Colonic mucosa (tissue), 4 donors: ENCODE measurements at regions not wholly inside any gene's neighbourhood (a gene's known extent, or its start where the extent isn't known, plus 50 kb on each side); places are given as distances from the start of the nearest gene placed in this dataset.

Experiments used
- DNase-seq: peaks from one replicate; pipeline ENCODE4 v3.0.0-alpha.2; 2020
- H3K27ac ChIP-seq: fragments of 200-600 bp; one replicate; pipeline ENCODE4 v1.8.0; 2021
- H3K27me3 ChIP-seq: fragments of 200-600 bp; one replicate; pipeline ENCODE4 v1.8.0; 2021
- H3K36me3 ChIP-seq: fragments of 200-600 bp; one replicate; pipeline ENCODE4 v1.8.0; 2021
- H3K4me1 ChIP-seq: fragments of 200-600 bp; one replicate; pipeline ENCODE4 v1.8.0; 2021; ENCODE audit warnings: mild to moderate bottlenecking
- H3K4me3 ChIP-seq: fragments of 200-600 bp; one replicate; pipeline ENCODE4 v1.8.0; 2021
- H3K9ac ChIP-seq, 2 donors: one replicate each; pipeline ENCODE4 v1.7.0; 2013; ENCODE audit warnings: control low read depth in 2 of 2, low read depth in 2 of 2, low read length in 2 of 2
- H3K9me3 ChIP-seq: fragments of 200-600 bp; one replicate; pipeline ENCODE4 v1.8.0; 2021
- intact Hi-C: fragments of 100-400 bp; cut with DNase I; formaldehyde crosslinking; loops from one replicate; pipeline ENCODE4 v1.14.1; 2022
- TF ChIP-seq, protein P1 (sequence below): fragments of 200-600 bp; IDR thresholded peaks from one replicate; pipeline ENCODE4 v1.8.0; 2022; ENCODE audit warnings: antibody characterized with exemption, mild to moderate bottlenecking
- donor health status: healthy.
- donor health status: DM: no; HTN: no; CAD: no.
- donor health status: DM: no; HTN: no; CAD: no.

DNA sequence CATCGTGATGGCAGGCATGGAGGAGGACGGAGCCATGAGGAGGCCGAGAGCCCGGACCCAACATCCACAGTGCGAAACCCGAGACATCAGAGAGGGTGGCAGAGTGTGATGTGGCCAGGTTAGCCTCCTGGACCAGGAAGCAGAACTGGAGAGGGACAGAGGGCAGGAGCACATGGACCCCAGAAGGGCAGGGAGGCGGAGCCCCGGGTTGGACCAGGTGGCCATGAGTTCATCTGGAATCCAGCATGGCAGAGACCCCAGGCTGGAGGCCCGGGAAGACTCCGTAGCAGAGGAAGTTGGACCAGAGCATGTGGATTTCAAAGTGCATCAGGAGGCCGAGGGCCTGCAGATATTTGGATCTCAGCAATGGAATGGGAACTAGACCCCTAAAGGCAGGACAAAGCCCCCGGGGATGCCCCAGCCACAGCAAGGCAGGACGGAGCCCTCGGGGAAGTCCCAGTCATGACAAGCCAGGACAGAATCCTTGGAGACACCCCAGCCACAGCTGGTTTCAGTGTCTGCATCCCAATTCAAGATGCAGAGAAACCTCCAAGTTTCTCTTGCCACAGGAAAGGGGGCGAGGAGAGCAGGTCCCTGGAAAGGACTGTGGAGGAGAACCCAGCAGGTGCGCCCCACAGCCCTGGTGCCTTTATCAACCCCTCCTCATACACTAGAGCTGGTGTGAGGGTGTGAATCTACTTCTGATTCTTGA, 1393.4 kb downstream of the BRD1 start:
- Histone ChIP-seq H3K9me3 (no peaks in the 10 kb centered on the region), H3K36me3 (no peaks in the 10 kb centered on the region), H3K27ac (no peak overlapping the region), H3K9ac (no peak overlapping the region), H3K4me1 (no peaks in the 10 kb centered on the region), H3K27me3 (no peaks in the 10 kb centered on the region), H3K4me3 (no peak overlapping the region)
- intact Hi-C loops = no loop called here
- no peak for DNase-seq
- TF ChIP-seq, protein P1, sequence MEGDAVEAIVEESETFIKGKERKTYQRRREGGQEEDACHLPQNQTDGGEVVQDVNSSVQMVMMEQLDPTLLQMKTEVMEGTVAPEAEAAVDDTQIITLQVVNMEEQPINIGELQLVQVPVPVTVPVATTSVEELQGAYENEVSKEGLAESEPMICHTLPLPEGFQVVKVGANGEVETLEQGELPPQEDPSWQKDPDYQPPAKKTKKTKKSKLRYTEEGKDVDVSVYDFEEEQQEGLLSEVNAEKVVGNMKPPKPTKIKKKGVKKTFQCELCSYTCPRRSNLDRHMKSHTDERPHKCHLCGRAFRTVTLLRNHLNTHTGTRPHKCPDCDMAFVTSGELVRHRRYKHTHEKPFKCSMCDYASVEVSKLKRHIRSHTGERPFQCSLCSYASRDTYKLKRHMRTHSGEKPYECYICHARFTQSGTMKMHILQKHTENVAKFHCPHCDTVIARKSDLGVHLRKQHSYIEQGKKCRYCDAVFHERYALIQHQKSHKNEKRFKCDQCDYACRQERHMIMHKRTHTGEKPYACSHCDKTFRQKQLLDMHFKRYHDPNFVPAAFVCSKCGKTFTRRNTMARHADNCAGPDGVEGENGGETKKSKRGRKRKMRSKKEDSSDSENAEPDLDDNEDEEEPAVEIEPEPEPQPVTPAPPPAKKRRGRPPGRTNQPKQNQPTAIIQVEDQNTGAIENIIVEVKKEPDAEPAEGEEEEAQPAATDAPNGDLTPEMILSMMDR = no peak

DNA sequence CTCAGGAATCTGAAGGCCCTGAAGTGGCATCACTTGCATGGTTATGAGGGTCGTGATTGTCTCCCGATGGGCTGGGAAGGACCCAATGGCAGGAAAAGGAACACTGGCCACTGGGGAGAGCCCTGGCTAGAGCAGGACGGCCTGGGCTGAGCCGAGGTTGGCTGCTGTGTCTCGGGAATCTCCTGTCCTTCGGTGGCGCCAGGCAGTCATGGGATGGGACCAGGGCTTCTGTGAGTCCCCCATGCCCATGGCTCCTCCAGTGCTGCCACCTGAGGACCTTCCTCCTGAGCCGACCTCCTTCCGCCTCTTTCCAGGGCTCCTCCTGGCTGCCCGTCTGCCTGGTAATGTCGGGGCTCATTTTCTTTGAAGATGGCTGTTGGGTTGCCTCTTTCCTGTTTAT, 1394.0 kb downstream of the BRD1 start:
- TF ChIP-seq, protein P1 = no peak
- Histone ChIP-seq H3K9me3 (no peaks in the 10 kb centered on the region), H3K4me1 (no peaks in the 10 kb centered on the region), H3K9ac (no peak overlapping the region), H3K36me3 (no peaks in the 10 kb centered on the region), H3K4me3 (no peak overlapping the region), H3K27me3 (no peaks in the 10 kb centered on the region), H3K27ac (no peak overlapping the region)
- no peak for DNase-seq
- intact Hi-C loops = no loop called here

DNA sequence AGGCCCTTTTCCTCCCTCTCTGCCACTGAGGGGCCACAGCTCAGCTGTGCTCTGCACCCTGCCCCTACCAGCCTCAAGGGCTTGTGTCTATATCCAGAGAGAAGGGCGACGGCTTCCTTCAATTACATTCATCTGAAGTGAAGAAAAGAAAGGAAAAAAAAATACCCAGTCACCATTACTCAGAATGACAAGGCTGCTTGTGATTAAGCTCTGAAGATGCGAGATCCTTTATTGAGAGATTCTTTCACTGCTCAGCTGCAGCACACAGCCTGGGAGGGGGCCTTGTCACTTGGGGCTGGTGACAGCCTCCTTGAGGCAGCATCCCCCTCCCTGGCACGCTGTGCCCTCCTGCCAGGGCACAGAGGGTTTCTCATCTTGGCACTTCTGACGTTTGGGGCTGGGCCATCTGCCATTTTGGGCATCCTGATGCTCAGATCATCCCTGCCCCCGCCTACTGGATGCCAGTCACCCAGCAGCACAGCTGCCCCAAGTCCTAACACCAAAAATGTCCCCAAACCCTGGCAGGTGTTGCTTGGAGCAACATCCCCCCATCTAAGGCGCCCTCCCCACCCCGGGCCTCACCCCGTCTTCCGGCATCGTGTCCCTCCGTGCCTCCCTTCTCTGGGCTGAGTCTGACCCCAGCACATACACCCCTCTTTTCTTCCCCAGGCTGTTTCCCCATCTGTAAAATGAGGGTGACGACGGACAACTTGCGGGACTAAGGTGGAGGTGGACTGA, 1394.7 kb downstream of the BRD1 start:
- DNase-seq = no peak
- Histone ChIP-seq H3K27me3 (no peaks in the 10 kb centered on the region), H3K4me1 (no peaks in the 10 kb centered on the region), H3K4me3 (no peak overlapping the region), H3K36me3 (no peaks in the 10 kb centered on the region), H3K9me3 (no peaks in the 10 kb centered on the region), H3K9ac (no peak overlapping the region), H3K27ac (no peak overlapping the region)
- intact Hi-C loops = no loop called here
- TF ChIP-seq, protein P1 = no peak

DNA sequence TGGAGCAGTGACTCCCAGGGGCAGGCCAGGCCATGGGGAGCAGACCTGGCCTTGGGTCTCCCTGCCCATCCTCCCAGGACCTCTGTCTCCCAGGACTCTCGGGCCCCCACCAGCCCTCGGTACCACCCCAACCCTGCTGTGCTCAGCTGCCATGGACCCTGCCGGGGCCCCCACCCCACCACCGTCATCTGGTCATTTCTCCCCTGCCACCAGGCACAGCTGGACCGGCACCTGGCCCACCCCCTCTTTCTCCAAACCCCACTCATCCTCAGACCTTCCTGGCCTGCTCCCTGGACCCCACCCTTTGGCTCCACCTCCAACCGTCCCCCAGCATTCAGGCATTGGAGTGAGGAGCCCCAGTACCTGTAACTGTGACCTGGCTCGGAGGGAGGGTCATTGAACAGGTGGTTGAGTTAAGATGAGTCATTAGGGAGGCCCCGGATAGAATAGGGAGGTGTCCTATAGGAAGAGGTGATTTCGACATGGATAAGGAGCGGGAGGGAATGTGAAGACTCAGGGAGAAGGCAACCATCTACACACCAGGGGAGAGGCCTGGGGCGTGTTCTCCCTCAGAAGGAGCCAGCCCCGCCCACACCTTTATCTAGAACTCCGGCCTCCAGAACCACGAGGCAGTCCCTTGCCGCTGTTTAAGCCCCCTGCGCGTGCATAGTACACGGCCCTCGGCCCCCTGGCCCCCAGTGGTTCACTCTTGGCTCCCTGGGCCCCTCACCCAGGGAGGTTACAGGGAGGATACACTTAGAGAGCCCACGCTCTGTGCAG, 1395.9 kb downstream of the BRD1 start:
- no peaks in the 10 kb centered on the region for H3K9me3 ChIP-seq
- no peaks in the 10 kb centered on the region for H3K36me3 ChIP-seq
- H3K27me3 ChIP-seq = no peaks in the 10 kb centered on the region
- no peak overlapping the region for H3K9ac ChIP-seq
- no peak overlapping the region for H3K4me3 ChIP-seq
- H3K27ac ChIP-seq = no peak overlapping the region
- intact Hi-C loops = no loop called here
- no peaks in the 10 kb centered on the region for H3K4me1 ChIP-seq
- no peak for DNase-seq
- TF ChIP-seq, protein P1 = no peak

DNA sequence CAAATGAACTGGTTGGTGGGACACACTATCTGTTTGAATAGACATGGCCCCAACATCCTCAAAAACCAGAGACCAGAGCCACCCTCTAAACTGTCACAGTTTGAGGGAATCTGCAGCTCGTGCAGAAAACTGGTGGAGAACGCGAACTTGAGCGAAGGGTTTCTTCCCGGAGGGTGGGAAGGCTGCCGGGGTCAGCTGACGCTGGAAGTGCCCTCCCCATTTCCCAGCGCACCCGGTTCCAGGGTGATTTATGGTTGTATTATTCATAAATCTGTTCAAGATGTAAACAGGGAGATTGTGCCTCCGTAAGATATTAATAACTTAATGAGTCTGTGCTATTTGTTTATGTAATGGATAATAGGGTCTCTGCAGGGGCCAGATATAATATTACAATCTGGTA, 1396.7 kb downstream of the BRD1 start:
- Histone ChIP-seq H3K9me3 (no peaks in the 10 kb centered on the region), H3K4me1 (no peaks in the 10 kb centered on the region), H3K27me3 (no peaks in the 10 kb centered on the region), H3K9ac (no peak overlapping the region), H3K4me3 (no peak overlapping the region), H3K36me3 (no peaks in the 10 kb centered on the region), H3K27ac (no peak overlapping the region)
- DNase-seq = no peak
- intact Hi-C loops = no loop called here
- TF ChIP-seq, protein P1 = no peak
